ENCODE measurements at regions not wholly inside any gene's neighbourhood (a gene's known extent, or its start where the extent isn't known, plus 50 kb on each side); places are given as distances from the start of the nearest gene placed in this dataset.

DNA sequence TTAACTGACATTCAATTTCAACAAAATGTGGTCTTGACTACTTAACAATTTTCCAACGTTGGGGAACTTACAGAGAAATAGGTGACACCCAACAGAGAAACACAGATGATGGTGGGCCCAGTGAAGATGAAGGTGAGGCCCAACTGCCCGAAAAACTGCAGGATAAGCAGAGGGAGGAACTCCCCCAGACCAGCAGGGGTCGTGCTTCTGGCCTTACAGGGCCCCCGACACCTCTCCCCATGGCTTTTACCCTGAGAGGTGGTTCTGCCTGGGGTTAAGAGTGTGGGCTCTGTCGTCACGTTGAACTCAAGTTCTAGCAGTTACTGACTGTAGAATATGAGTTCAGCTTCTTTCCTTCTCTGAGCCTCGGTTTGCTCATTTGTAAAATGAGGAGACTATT, 119.5 kb upstream of the SMIM21 start:
- H3K36me3 ChIP-seq = no peaks in the 10 kb centered on the region
- no peaks in the 10 kb centered on the region for H3K9me3 ChIP-seq
- no peak overlapping the region for H3K4me3 ChIP-seq
- H3K27me3 ChIP-seq = no peaks in the 10 kb centered on the region
- DNase-seq = no peak

DNA sequence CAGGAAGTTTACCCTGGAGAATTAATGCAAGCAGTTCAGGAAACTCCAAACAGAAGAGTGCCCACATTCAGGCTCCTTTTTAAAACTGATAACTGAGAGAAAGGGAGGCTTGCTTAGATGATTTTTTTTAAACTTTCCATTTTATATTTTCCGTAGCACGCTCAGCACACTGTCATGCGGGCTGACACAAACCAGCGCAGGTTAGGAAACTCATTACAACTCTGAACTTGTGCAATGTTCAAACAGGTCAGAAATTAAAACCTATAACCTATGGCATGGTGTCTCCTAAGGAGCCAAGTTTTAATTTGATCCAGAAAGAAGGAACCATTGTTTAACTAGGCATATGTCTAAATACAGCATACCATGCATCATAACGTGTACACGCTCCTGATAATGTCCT, 117.7 kb upstream of the SMIM21 start:
- no peak for DNase-seq
- Histone ChIP-seq H3K4me3 (no peak overlapping the region), H3K36me3 (no peaks in the 10 kb centered on the region), H3K9me3 (no peaks in the 10 kb centered on the region), H3K27me3 (no peaks in the 10 kb centered on the region)

GRCh38 chr18:75544496-75544895, 117.0 kb upstream of the SMIM21 start:
- Histone ChIP-seq H3K9me3 (no peaks in the 10 kb centered on the region), H3K36me3 (no peaks in the 10 kb centered on the region), H3K4me3 (no peak overlapping the region), H3K27me3 (no peaks in the 10 kb centered on the region)
- DNase-seq = peak; percentile 16

DNA sequence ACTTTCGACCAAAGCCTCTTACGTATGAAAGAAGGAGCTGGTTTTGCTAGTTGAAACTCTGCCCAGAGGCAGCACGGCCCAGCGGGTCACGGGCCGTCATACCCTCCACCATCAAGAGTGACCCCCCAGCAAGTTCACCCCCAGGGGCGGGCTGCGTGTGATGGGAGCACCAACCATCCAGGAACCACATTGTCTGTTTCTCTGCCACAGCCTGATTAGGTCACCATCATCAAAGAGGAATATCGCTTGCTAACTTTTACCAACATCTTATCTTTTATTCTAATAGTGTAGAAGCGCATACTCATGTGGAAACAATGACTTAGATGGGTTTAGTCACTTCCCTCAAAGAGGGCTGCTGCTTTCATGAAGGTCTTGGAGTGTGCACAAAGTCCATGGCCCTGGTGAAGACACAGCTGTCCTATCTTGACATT, 116.6 kb upstream of the SMIM21 start:
- DNase-seq = no peak
- Histone ChIP-seq H3K9me3 (no peaks in the 10 kb centered on the region), H3K4me3 (no peak overlapping the region)

GRCh38 chr18:75538727-75539126, 111.2 kb upstream of the SMIM21 start:
- Histone ChIP-seq H3K36me3 (no peaks in the 10 kb centered on the region), H3K9me3 (no peaks in the 10 kb centered on the region), H3K4me3 (no peak overlapping the region), H3K27me3 (no peaks in the 10 kb centered on the region)
- DNase-seq = no peak

More for the DNA sequence above, 116.6 kb upstream of the SMIM21 start:
- no peaks in the 10 kb centered on the region for H3K36me3 ChIP-seq
- no peaks in the 10 kb centered on the region for H3K27me3 ChIP-seq

- no peak overlapping the region for H3K4me3 ChIP-seq
- H3K27me3 ChIP-seq = no peaks in the 10 kb centered on the region
- H3K9me3 ChIP-seq = no peaks in the 10 kb centered on the region
- no peak for DNase-seq
- H3K36me3 ChIP-seq = no peaks in the 10 kb centered on the region
These were observed 106.4 kb upstream of the SMIM21 start for GRCh38 chr18:75533950-75534349.

DNA sequence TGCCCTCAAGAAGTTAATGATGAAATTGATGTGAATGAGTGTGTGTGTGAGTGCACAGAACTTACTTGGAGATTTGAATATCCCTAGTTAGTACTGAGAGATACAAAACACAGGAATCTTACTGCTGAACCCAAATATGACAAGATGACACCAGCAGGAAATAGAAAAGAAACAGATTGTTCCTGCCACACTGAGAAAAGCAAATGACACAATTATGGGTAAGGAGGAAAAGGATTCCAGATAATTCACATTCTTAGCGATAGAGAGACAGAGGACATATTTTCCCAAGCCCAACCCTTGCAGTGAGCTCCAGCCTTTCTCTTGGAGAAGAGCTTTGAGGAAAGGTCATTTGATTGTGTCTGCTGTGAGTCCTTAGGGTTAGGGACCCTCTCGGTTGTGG, 105.7 kb upstream of the SMIM21 start:
- Histone ChIP-seq H3K36me3 (no peaks in the 10 kb centered on the region), H3K4me3 (no peak overlapping the region), H3K9me3 (no peaks in the 10 kb centered on the region), H3K27me3 (no peaks in the 10 kb centered on the region)
- no peak for DNase-seq

- H3K4me3 ChIP-seq = no peak overlapping the region
- DNase-seq = no peak
- H3K9me3 ChIP-seq = no peaks in the 10 kb centered on the region
- H3K36me3 ChIP-seq = no peaks in the 10 kb centered on the region
- H3K27me3 ChIP-seq = no peaks in the 10 kb centered on the region
These were observed 104.5 kb upstream of the SMIM21 start for GRCh38 chr18:75531851-75532459.

DNA sequence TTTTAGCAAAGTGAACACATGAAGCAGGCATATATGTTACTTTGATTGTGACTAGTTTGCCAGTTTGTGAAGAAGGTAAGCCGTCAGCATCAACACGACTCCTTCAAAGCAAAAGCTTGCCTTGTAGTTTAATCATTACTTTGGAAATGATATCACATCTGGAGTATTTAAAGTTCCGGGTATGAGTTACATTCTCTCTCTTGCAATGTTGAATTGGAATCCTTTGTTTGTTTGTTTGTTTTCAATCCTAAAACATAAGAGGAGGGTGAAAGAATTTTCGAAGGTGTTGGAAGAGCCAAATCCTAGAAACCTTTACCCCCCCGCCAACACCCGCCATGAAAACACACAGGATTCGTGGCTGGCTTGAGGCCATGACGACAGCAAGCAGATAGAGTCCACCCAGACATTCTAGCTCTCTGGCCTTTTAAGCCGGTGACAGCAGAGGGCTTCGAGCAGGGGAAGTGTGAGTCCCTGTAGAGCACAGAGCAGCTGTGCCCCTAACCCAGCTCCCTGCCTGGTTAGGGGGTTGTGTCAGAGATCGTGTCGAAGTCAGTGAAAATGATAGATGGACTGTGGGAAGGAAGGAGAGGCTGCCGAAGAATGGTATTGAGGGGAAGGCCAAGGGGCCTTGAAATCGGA, 103.8 kb upstream of the SMIM21 start:
- H3K36me3 ChIP-seq = no peaks in the 10 kb centered on the region
- no peaks in the 10 kb centered on the region for H3K9me3 ChIP-seq
- DNase-seq = no peak
- no peaks in the 10 kb centered on the region for H3K27me3 ChIP-seq
- H3K4me3 ChIP-seq = no peak overlapping the region

- Histone ChIP-seq H3K27me3 (no peaks in the 10 kb centered on the region), H3K36me3 (no peaks in the 10 kb centered on the region), H3K9me3 (no peaks in the 10 kb centered on the region), H3K4me3 (no peak overlapping the region)
- no peak for DNase-seq
These were observed 103.2 kb upstream of the SMIM21 start for GRCh38 chr18:75530566-75531211.

DNA sequence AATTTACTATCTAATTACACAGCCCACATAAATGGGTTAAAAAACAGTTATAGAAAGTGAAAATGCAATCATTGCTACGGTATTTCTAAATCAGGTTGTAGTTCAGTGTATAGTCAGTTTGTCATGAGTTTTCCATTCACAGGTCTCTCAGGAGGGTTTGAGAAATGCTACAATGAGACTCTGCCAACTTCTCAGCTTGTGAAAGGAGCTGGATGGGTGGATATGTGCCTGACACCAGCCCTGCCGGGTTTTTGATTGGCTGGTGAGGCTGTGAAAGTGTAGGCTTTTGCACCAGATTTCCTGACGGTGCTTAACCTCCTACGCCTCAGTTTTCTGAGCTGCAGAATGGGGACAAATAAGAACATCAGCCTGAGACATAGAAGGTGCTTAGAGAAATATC, 102.6 kb upstream of the SMIM21 start:
- no peaks in the 10 kb centered on the region for H3K36me3 ChIP-seq
- no peak for DNase-seq
- no peaks in the 10 kb centered on the region for H3K27me3 ChIP-seq
- no peak overlapping the region for H3K4me3 ChIP-seq
- H3K9me3 ChIP-seq = no peaks in the 10 kb centered on the region

DNA sequence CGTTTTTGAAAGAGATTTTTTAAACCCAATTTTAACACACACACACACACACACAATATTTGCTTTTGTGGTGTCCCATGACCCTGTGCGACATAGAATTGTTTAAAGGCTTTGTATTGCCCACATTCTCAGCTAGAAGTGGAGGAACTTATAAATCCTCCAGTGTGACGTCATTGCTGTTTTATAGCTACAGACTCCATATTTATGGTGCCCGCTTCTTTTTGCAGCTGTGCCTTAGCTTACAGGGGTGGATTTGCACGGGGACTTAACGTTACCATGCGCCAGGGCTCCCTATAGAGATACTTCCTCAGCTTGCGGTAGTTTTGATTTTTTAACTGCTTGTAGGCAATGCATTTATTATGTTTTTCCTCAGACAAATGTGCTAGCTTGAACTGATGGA, 101.9 kb upstream of the SMIM21 start:
- H3K4me3 ChIP-seq = no peak overlapping the region
- H3K27me3 ChIP-seq = no peaks in the 10 kb centered on the region
- no peaks in the 10 kb centered on the region for H3K9me3 ChIP-seq
- no peaks in the 10 kb centered on the region for H3K36me3 ChIP-seq
- DNase-seq = no peak

DNA sequence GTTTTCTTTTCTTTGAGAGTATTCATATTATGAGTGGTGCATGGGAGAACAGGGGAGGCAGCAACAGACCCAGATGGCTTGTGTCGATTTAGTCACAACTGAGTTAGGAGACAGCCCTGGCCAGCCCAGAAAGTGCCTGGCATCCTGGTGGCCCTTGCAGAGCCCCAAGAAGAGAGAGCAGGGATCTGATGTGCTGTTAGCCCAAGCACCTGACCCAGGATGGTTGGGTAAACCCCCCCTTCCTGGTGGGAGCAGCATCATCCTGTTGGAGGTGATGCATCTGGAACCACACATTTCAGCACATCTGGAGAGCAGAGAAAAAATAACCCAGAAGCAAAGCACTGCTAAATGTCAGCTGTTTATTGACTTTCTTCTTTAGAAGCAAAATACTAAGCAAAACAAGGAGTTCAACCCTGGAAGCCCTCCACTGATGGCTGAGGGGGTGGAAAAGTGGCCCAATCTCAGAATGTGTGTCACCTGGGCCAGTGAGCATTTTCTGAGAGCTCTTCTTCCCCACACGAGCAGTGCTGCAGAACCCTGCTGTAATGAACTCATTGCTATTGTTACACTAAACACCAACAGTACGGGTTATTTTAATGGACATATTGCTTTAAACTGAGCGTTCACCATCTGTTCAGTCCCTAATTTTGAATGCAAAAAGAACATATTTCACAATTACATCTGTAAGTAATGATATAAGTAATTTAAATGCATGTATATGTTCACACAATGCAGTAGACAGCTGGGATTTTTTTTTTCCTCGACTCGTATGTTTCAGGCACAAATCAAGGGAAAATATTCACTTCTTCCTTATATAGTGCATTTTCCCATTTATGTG, 100.6 kb upstream of the SMIM21 start:
- Histone ChIP-seq H3K36me3 (no peaks in the 10 kb centered on the region), H3K9me3 (no peaks in the 10 kb centered on the region), H3K27me3 (no peaks in the 10 kb centered on the region), H3K4me3 (no peak overlapping the region)
- no peak for DNase-seq

DNA sequence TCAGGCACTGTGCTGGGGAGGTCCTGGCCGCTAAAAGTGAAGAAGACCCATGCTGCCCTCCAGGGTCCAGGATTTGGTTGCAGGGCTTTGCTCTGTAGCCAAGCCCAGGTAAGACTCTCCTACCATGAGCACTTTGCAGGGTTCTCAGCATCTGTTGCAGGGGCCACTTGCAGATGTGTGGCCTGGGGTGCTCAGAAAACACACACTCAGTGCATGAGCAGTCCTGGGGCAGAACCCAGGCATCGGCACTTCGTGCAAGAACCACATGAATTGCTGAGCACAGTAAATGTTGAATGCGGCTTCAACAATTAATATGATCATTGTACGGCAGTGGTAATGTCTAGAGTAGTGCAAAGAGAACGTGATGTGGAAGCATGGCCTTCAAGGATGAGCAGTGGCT, 98.5 kb upstream of the SMIM21 start:
- H3K27me3 ChIP-seq = no peaks in the 10 kb centered on the region

DNA sequence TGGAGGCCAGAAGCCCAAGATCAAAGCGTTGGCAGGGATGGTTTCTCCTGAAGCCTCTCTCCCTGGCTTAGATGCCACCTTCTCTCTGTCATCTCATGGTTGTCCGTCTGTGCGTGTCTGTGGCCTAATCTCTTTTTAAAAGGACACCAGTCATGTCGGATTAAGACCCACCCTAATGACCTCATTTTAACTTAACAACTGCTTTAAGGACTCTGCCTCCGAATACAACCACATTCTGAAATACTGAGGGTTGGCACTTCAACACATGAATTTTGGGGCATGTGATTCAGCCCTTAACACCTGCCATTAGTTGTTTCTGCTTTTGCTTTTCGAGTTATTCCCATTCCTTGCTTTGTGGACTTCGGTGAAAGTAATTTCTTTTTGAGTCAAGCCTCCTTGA, 97.8 kb upstream of the SMIM21 start:
- Histone ChIP-seq H3K27me3 (no peaks in the 10 kb centered on the region), H3K4me3 (no peak overlapping the region), H3K9me3 (no peaks in the 10 kb centered on the region), H3K36me3 (no peaks in the 10 kb centered on the region)
- no peak for DNase-seq

More for the DNA sequence above, 98.5 kb upstream of the SMIM21 start:
- Histone ChIP-seq H3K9me3 (no peaks in the 10 kb centered on the region), H3K4me3 (no peak overlapping the region), H3K36me3 (no peaks in the 10 kb centered on the region)
- no peak for DNase-seq

DNA sequence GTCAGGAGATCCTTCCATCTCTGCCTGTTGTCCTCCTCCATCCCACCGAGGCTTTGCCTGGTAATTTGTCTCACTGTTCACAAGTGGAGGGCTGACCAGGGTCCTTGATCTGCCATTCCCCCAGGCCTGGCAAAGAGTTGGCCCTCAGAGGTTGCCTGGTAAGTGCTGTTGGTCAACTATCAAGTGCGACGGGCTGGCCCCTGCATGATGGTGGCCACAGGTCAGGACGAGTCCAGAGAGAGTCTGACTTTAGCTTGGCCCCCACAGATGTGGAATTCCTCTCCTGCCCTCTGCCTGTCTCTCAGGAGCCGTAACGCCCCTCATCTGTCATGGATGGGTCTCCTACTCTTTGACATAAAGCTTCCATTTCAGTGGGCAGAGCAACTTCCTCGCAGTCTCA, 97.3 kb upstream of the SMIM21 start:
- no peaks in the 10 kb centered on the region for H3K27me3 ChIP-seq
- H3K9me3 ChIP-seq = no peaks in the 10 kb centered on the region
- no peak for DNase-seq
- H3K4me3 ChIP-seq = no peak overlapping the region
- H3K36me3 ChIP-seq = no peaks in the 10 kb centered on the region

- Histone ChIP-seq H3K9me3 (no peaks in the 10 kb centered on the region), H3K4me3 (no peak overlapping the region), H3K36me3 (no peaks in the 10 kb centered on the region), H3K27me3 (no peaks in the 10 kb centered on the region)
- DNase-seq = no peak
These were observed 96.7 kb upstream of the SMIM21 start for GRCh38 chr18:75524181-75524580.
